Activated naive CD8-positive, alpha-beta T cell treated with anti-CD3 and anti-CD28 coated beads for 36 hours (primary cell): ENCODE measurements at regions not wholly inside any gene's neighbourhood (a gene's known extent, or its start where the extent isn't known, plus 50 kb on each side); places are given as distances from the start of the nearest gene placed in this dataset.

ENCODE experiments used
- DNase-seq: peaks from one replicate; pipeline ENCODE4 v3.0.0; 2021
- H3K27ac Mint-ChIP-seq: one replicate; pipeline ENCODE4 v1.8.0; 2022; ENCODE audit warnings: mild to moderate bottlenecking, moderate library complexity, mixed read lengths
- H3K27me3 Mint-ChIP-seq: one replicate; pipeline ENCODE4 v1.8.0; 2022; ENCODE audit warnings: mild to moderate bottlenecking, mixed read lengths
- H3K36me3 Mint-ChIP-seq: one replicate; pipeline ENCODE4 v1.8.0; 2021; ENCODE audit warnings: mild to moderate bottlenecking, mixed read lengths
- H3K4me1 Mint-ChIP-seq: one replicate; pipeline ENCODE4 v1.8.0; 2021; ENCODE audit warnings: mixed read lengths
- H3K4me3 Mint-ChIP-seq: one replicate; pipeline ENCODE4 v1.8.0; 2022; ENCODE audit warnings: mild to moderate bottlenecking, moderate library complexity, mixed read lengths
- H3K9me3 Mint-ChIP-seq: one replicate; pipeline ENCODE4 v1.8.0; 2022; ENCODE audit warnings: mixed read lengths

GRCh38 chr18:55932675-55933074, 344.7 kb upstream of the TCF4 start:
- H3K4me3 Mint-ChIP-seq: no peak overlapping the region
- H3K36me3 Mint-ChIP-seq: no peaks in the 10 kb centered on the region
- no peak for DNase-seq
- H3K27ac Mint-ChIP-seq: no peak overlapping the region
- H3K4me1 Mint-ChIP-seq: no peaks in the 10 kb centered on the region
- peaks cover 8% of the 10 kb centered on the region for H3K9me3 Mint-ChIP-seq
- no peaks in the 10 kb centered on the region for H3K27me3 Mint-ChIP-seq

- H3K27me3 Mint-ChIP-seq: no peaks in the 10 kb centered on the region
These were observed 339.8 kb upstream of the TCF4 start for GRCh38 chr18:55927831-55928230.

GRCh38 chr18:55925772-55926171, 337.8 kb upstream of the TCF4 start:
- no peak for DNase-seq
- Mint-ChIP-seq H3K36me3 (no peaks in the 10 kb centered on the region), H3K4me1 (no peaks in the 10 kb centered on the region), H3K27ac (no peak overlapping the region), H3K9me3 (no peaks in the 10 kb centered on the region), H3K27me3 (no peaks in the 10 kb centered on the region), H3K4me3 (no peak overlapping the region)

More at GRCh38 chr18:55927831-55928230, 339.8 kb upstream of the TCF4 start:
- Mint-ChIP-seq H3K36me3 (no peaks in the 10 kb centered on the region), H3K4me1 (no peaks in the 10 kb centered on the region), H3K27ac (no peak overlapping the region), H3K9me3 (no peaks in the 10 kb centered on the region), H3K4me3 (no peak overlapping the region)
- DNase-seq: no peak

GRCh38 chr18:55920063-55920462, 332.1 kb upstream of the TCF4 start:
- no peaks in the 10 kb centered on the region for H3K27me3 Mint-ChIP-seq
- H3K4me3 Mint-ChIP-seq: no peak overlapping the region
- H3K9me3 Mint-ChIP-seq: peaks cover 4% of the 10 kb centered on the region
- no peak overlapping the region for H3K27ac Mint-ChIP-seq
- DNase-seq: no peak
- no peaks in the 10 kb centered on the region for H3K4me1 Mint-ChIP-seq
- no peaks in the 10 kb centered on the region for H3K36me3 Mint-ChIP-seq

- Mint-ChIP-seq H3K36me3 (no peaks in the 10 kb centered on the region), H3K9me3 (peaks cover 4% of the 10 kb centered on the region), H3K27me3 (no peaks in the 10 kb centered on the region), H3K4me3 (no peak overlapping the region), H3K4me1 (no peaks in the 10 kb centered on the region), H3K27ac (no peak overlapping the region)
- DNase-seq: no peak
These were observed 330.5 kb upstream of the TCF4 start for GRCh38 chr18:55918444-55918843.

GRCh38 chr18:55912919-55913318, 324.9 kb upstream of the TCF4 start:
- no peaks in the 10 kb centered on the region for H3K4me1 Mint-ChIP-seq
- H3K36me3 Mint-ChIP-seq: no peaks in the 10 kb centered on the region
- peaks cover 4% of the 10 kb centered on the region for H3K9me3 Mint-ChIP-seq
- no peaks in the 10 kb centered on the region for H3K27me3 Mint-ChIP-seq
- H3K4me3 Mint-ChIP-seq: no peak overlapping the region
- no peak for DNase-seq
- H3K27ac Mint-ChIP-seq: no peak overlapping the region

- no peak for DNase-seq
- Mint-ChIP-seq H3K27ac (no peak overlapping the region), H3K36me3 (no peaks in the 10 kb centered on the region), H3K4me1 (no peaks in the 10 kb centered on the region), H3K9me3 (peaks cover 2% of the 10 kb centered on the region), H3K4me3 (no peak overlapping the region), H3K27me3 (no peaks in the 10 kb centered on the region)
These were observed 324.1 kb upstream of the TCF4 start for GRCh38 chr18:55912071-55912470.

GRCh38 chr18:55910296-55910695, 322.3 kb upstream of the TCF4 start:
- Mint-ChIP-seq H3K27me3 (no peaks in the 10 kb centered on the region), H3K27ac (no peak overlapping the region), H3K9me3 (no peaks in the 10 kb centered on the region), H3K4me3 (no peak overlapping the region), H3K4me1 (peaks cover 2% of the 10 kb centered on the region), H3K36me3 (no peaks in the 10 kb centered on the region)
- DNase-seq: no peak

GRCh38 chr18:55908901-55909366, 320.9 kb upstream of the TCF4 start:
- Mint-ChIP-seq H3K27me3 (no peaks in the 10 kb centered on the region), H3K36me3 (no peaks in the 10 kb centered on the region), H3K4me3 (no peak overlapping the region), H3K27ac (no peak overlapping the region), H3K4me1 (peaks cover 2% of the 10 kb centered on the region), H3K9me3 (no peaks in the 10 kb centered on the region)
- DNase-seq: no peak

GRCh38 chr18:55907453-55908175, 319.6 kb upstream of the TCF4 start:
- Mint-ChIP-seq H3K36me3 (no peaks in the 10 kb centered on the region), H3K27ac (no peak overlapping the region), H3K9me3 (no peaks in the 10 kb centered on the region), H3K4me3 (no peak overlapping the region), H3K27me3 (no peaks in the 10 kb centered on the region), H3K4me1 (peaks cover 2% of the 10 kb centered on the region)
- DNase-seq: no peak

- H3K27me3 Mint-ChIP-seq: no peaks in the 10 kb centered on the region
- DNase-seq: no peak
- H3K36me3 Mint-ChIP-seq: no peaks in the 10 kb centered on the region
- no peak overlapping the region for H3K4me3 Mint-ChIP-seq
- no peaks in the 10 kb centered on the region for H3K9me3 Mint-ChIP-seq
- H3K27ac Mint-ChIP-seq: no peak overlapping the region
- H3K4me1 Mint-ChIP-seq: peaks cover 2% of the 10 kb centered on the region
These were observed 318.5 kb upstream of the TCF4 start for GRCh38 chr18:55906536-55906935.

- Mint-ChIP-seq H3K27me3 (no peaks in the 10 kb centered on the region), H3K36me3 (no peaks in the 10 kb centered on the region), H3K9me3 (no peaks in the 10 kb centered on the region), H3K4me3 (no peak overlapping the region), H3K27ac (no peak overlapping the region), H3K4me1 (peaks cover 2% of the 10 kb centered on the region)
- no peak for DNase-seq
These were observed 315.9 kb upstream of the TCF4 start for GRCh38 chr18:55903911-55904310.

- Mint-ChIP-seq H3K27me3 (peaks cover 2% of the 10 kb centered on the region), H3K9me3 (no peaks in the 10 kb centered on the region), H3K36me3 (no peaks in the 10 kb centered on the region), H3K27ac (no peak overlapping the region), H3K4me3 (no peak overlapping the region), H3K4me1 (no peaks in the 10 kb centered on the region)
- DNase-seq: no peak
These were observed 312.4 kb upstream of the TCF4 start for GRCh38 chr18:55900380-55900779.

GRCh38 chr18:55897091-55897689, 309.2 kb upstream of the TCF4 start:
- Mint-ChIP-seq H3K9me3 (no peaks in the 10 kb centered on the region), H3K36me3 (no peaks in the 10 kb centered on the region), H3K4me3 (no peak overlapping the region), H3K27me3 (peaks cover 3% of the 10 kb centered on the region), H3K4me1 (no peaks in the 10 kb centered on the region), H3K27ac (no peak overlapping the region)
- DNase-seq: no peak

- no peak overlapping the region for H3K4me3 Mint-ChIP-seq
- no peaks in the 10 kb centered on the region for H3K36me3 Mint-ChIP-seq
- no peaks in the 10 kb centered on the region for H3K4me1 Mint-ChIP-seq
These were observed 306.0 kb upstream of the TCF4 start for GRCh38 chr18:55893948-55894347.

More at GRCh38 chr18:55893948-55894347, 306.0 kb upstream of the TCF4 start:
- DNase-seq: no peak
- Mint-ChIP-seq H3K27ac (no peak overlapping the region), H3K27me3 (peaks cover 3% of the 10 kb centered on the region), H3K9me3 (no peaks in the 10 kb centered on the region)
